ACC112 (cell line): ENCODE measurements at regions not wholly inside any gene's neighbourhood (a gene's known extent, or its start where the extent isn't known, plus 50 kb on each side); places are given as distances from the start of the nearest gene placed in this dataset.

Source experiments
- H2AFZ ChIP-seq: fragments of 200-600 bp; sonication (generic); one replicate; pipeline ENCODE4 v1.6.0; 2017; ENCODE audit warnings: antibody characterized with exemption, low read length; ENCODE audit not compliant: unreplicated experiment
- H3K27ac ChIP-seq: fragments of 200-600 bp; sonication (generic); 2 replicates; pipeline ENCODE4 v1.5.1; 2014; ENCODE audit warnings: low read depth, mild to moderate bottlenecking, antibody characterized with exemption, low read length, moderate library complexity
- H3K27me3 ChIP-seq: fragments of 200-600 bp; sonication (generic); 2 replicates; pipeline ENCODE4 v1.6.1; 2014; ENCODE audit warnings: mild to moderate bottlenecking, antibody characterized with exemption, low read length, moderate library complexity, mixed read lengths; ENCODE audit not compliant: insufficient read depth
- H3K36me3 ChIP-seq: fragments of 200-600 bp; sonication (generic); 2 replicates; pipeline ENCODE4 v1.6.1; 2016; ENCODE audit warnings: mild to moderate bottlenecking, antibody characterized with exemption, low read length, moderate library complexity, mixed read lengths; ENCODE audit not compliant: insufficient read depth
- H3K4me1 ChIP-seq: fragments of 200-600 bp; sonication (generic); one replicate; pipeline ENCODE4 v1.6.1; 2016; ENCODE audit warnings: low read length, mixed read lengths; ENCODE audit not compliant: insufficient read depth, unreplicated experiment, control insufficient read depth
- H3K4me3 ChIP-seq: fragments of 200-600 bp; sonication (generic); 2 replicates; pipeline ENCODE4 v1.5.1; 2014; ENCODE audit warnings: mild to moderate bottlenecking, low read depth, low read length
- H3K79me2 ChIP-seq: fragments of 200-600 bp; sonication (generic); one replicate; pipeline ENCODE4 v1.6.0; 2016; ENCODE audit warnings: low read length; ENCODE audit not compliant: control insufficient read depth, unreplicated experiment, insufficient read depth

GRCh38 chr14:22073801-22074200 is 400.2 kb upstream of the OR4E1 start:
- Histone ChIP-seq H3K79me2 (no peaks in the 10 kb centered on the region), H3K27ac (no peak overlapping the region), H3K4me3 (no peak overlapping the region), H2AFZ (no peak overlapping the region), H3K27me3 (peaks cover 63% of the 10 kb centered on the region), H3K36me3 (no peaks in the 10 kb centered on the region), H3K4me1 (no peaks in the 10 kb centered on the region)

DNA sequence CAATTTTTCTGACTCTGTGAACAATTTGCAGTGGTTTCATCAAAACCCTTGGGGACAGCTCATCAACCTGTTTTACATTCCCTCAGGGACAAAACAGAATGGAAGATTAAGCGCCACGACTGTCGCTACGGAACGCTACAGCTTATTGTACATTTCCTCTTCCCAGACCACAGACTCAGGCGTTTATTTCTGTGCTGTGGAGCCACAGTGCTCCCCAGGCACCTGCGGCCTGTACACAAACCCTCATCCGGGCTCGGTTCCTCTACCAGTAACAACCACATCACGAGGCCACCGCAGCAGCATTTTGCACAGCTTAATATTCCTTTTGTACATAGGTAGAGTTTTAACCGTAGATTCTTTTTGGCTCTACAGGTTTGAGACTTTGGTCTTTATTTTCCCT is 397.4 kb upstream of the OR4E1 start:
- Histone ChIP-seq H3K4me1 (no peaks in the 10 kb centered on the region), H2AFZ (no peak overlapping the region), H3K27me3 (peaks cover 61% of the 10 kb centered on the region), H3K4me3 (no peak overlapping the region), H3K36me3 (no peaks in the 10 kb centered on the region), H3K27ac (no peak overlapping the region), H3K79me2 (no peaks in the 10 kb centered on the region)

- Histone ChIP-seq H3K79me2 (no peaks in the 10 kb centered on the region), H3K36me3 (no peaks in the 10 kb centered on the region), H3K27me3 (peaks cover 63% of the 10 kb centered on the region), H3K27ac (no peak overlapping the region), H3K4me3 (no peak overlapping the region), H2AFZ (no peak overlapping the region), H3K4me1 (no peaks in the 10 kb centered on the region)
These were observed 396.7 kb upstream of the OR4E1 start for GRCh38 chr14:22070119-22070982.

- Histone ChIP-seq H3K4me3 (no peak overlapping the region), H2AFZ (no peak overlapping the region), H3K27me3 (peaks cover 60% of the 10 kb centered on the region), H3K4me1 (no peaks in the 10 kb centered on the region), H3K27ac (no peak overlapping the region), H3K79me2 (no peaks in the 10 kb centered on the region), H3K36me3 (no peaks in the 10 kb centered on the region)
These were observed 391.7 kb upstream of the OR4E1 start for GRCh38 chr14:22065347-22065746.

DNA sequence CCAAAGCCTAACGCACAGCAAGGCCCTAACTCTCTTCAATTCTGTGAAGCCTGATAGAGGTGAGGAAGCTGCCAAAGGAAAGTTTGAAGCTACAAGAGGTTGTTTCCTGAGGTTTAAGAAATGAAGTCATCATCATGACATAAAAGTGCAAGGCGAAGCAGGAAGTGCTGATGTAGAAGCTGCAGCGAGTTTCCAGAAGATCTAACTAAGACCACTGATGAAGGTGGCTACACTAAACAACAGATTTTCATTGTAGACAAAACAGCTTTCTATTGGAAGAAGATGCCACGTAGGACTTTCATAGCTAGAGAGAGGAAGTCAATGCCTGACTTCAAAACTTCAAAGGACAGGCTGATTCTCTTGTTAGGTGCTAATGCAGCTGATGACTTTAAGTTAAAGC is 385.6 kb upstream of the OR4E1 start:
- Histone ChIP-seq H3K27ac (no peak overlapping the region), H3K27me3 (peaks cover 63% of the 10 kb centered on the region; the same call in 1 of the 2 replicates), H3K4me1 (no peaks in the 10 kb centered on the region), H3K36me3 (no peaks in the 10 kb centered on the region), H3K79me2 (no peaks in the 10 kb centered on the region), H2AFZ (no peak overlapping the region), H3K4me3 (no peak overlapping the region)

DNA sequence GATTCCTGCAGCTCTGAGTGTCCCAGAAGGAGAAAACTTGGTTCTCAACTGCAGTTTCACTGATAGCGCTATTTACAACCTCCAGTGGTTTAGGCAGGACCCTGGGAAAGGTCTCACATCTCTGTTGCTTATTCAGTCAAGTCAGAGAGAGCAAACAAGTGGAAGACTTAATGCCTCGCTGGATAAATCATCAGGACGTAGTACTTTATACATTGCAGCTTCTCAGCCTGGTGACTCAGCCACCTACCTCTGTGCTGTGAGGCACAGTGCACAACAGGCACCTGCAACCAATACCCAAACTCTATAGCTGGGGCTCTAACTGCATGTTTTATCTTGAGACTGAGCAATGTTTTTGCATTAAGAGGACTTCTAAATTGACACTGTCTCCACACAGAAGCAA is 379.2 kb upstream of the OR4E1 start:
- Histone ChIP-seq H3K27me3 (peaks cover 74% of the 10 kb centered on the region), H3K4me3 (no peak overlapping the region), H2AFZ (no peak overlapping the region), H3K27ac (no peak overlapping the region), H3K4me1 (no peaks in the 10 kb centered on the region), H3K36me3 (no peaks in the 10 kb centered on the region), H3K79me2 (no peaks in the 10 kb centered on the region)

GRCh38 chr14:22047115-22047514 is 373.5 kb upstream of the OR4E1 start:
- Histone ChIP-seq H3K27me3 (peaks cover 59% of the 10 kb centered on the region), H3K79me2 (no peaks in the 10 kb centered on the region), H3K4me1 (no peaks in the 10 kb centered on the region), H3K27ac (no peak overlapping the region), H2AFZ (no peak overlapping the region), H3K36me3 (no peaks in the 10 kb centered on the region), H3K4me3 (no peak overlapping the region)

GRCh38 chr14:22046063-22046462 is 372.4 kb upstream of the OR4E1 start:
- Histone ChIP-seq H3K4me3 (no peak overlapping the region), H3K36me3 (no peaks in the 10 kb centered on the region), H3K79me2 (no peaks in the 10 kb centered on the region), H2AFZ (no peak overlapping the region), H3K4me1 (no peaks in the 10 kb centered on the region), H3K27ac (no peak overlapping the region), H3K27me3 (peaks cover 61% of the 10 kb centered on the region)

DNA sequence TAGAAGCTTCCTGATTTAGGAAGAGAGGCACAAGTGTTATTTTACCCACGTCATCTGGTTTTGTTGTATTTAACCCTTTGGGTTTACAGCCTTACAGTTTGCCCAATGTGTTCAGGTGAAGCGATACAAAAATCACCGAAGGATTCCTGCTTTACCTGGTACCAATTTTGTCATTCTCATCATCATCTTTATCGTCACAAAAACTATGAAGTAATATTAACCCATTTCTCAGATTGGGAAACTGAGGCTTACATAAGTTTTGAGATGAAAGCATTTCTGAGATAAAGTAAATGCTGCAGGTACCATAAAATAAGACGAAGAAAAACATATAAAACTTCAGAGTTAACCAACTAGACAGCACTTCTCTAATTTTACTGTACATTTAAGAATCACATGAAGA is 370.6 kb upstream of the OR4E1 start:
- H3K27ac ChIP-seq = no peak overlapping the region
- H3K36me3 ChIP-seq = no peaks in the 10 kb centered on the region
- H3K79me2 ChIP-seq = no peaks in the 10 kb centered on the region
- H3K4me3 ChIP-seq = no peak overlapping the region
- no peak overlapping the region for H2AFZ ChIP-seq
- no peaks in the 10 kb centered on the region for H3K4me1 ChIP-seq
- peaks cover 62% of the 10 kb centered on the region for H3K27me3 ChIP-seq

DNA sequence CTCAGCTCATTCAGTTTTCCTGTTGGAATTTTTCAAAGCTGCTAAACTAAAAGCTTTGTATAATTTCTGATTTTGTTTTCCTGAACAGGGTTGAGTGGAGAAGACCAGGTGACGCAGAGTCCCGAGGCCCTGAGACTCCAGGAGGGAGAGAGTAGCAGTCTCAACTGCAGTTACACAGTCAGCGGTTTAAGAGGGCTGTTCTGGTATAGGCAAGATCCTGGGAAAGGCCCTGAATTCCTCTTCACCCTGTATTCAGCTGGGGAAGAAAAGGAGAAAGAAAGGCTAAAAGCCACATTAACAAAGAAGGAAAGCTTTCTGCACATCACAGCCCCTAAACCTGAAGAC is 367.1 kb upstream of the OR4E1 start:
- Histone ChIP-seq H3K27me3 (peaks cover 58% of the 10 kb centered on the region), H3K27ac (no peak overlapping the region), H3K4me3 (no peak overlapping the region), H3K36me3 (no peaks in the 10 kb centered on the region), H3K4me1 (no peaks in the 10 kb centered on the region), H2AFZ (no peak overlapping the region), H3K79me2 (no peaks in the 10 kb centered on the region)

- no peaks in the 10 kb centered on the region for H3K4me1 ChIP-seq
- H3K27me3 ChIP-seq = peaks cover 62% of the 10 kb centered on the region
- no peak overlapping the region for H2AFZ ChIP-seq
- H3K36me3 ChIP-seq = no peaks in the 10 kb centered on the region
- H3K27ac ChIP-seq = no peak overlapping the region
- no peak overlapping the region for H3K4me3 ChIP-seq
- no peaks in the 10 kb centered on the region for H3K79me2 ChIP-seq
These were observed 366.5 kb upstream of the OR4E1 start for GRCh38 chr14:22039938-22040780.
